K562 (cell line): ENCODE measurements at regions not wholly inside any gene's neighbourhood (a gene's known extent, or its start where the extent isn't known, plus 50 kb on each side); places are given as distances from the start of the nearest gene placed in this dataset.

ENCODE experiments used
- CBFB ChIP-seq: sonication (generic); formaldehyde crosslinking; IDR thresholded peaks from 2 replicates; pipeline ENCODE4 v1.4.0; 2020; ENCODE audit warnings: mild to moderate bottlenecking, missing genetic modification reagents
- POLR2A ChIP-seq: fragments of 450-650 bp; conservative IDR thresholded peaks from 2 replicates; pipeline ENCODE4 v1.6.1; 2016
- SMC3 ChIP-seq: conservative IDR thresholded peaks from 2 replicates; pipeline ENCODE4 v1.6.1; 2011; ENCODE audit warnings: low read depth, low read length, improper control_type of control experiment; ENCODE audit not compliant: insufficient read depth
- ZNF24 ChIP-seq: fragments of 450-650 bp; IDR thresholded peaks from 2 replicates; pipeline ENCODE4 v1.6.1; 2016
- TF ChIP-seq, protein P1 (sequence below): sonication (generic); formaldehyde crosslinking; IDR thresholded peaks from 2 replicates; pipeline ENCODE4 v1.8.1; 2023; ENCODE audit warnings: mild to moderate bottlenecking, missing genetic modification reagents
- TF ChIP-seq, protein P2 (sequence below): fragments of 250-450 bp; sonication (Bioruptor Pico); IDR thresholded peaks from 2 replicates; pipeline ENCODE4 v1.9.0; 2021; ENCODE audit warnings: mild to moderate bottlenecking, inconsistent platforms

DNA sequence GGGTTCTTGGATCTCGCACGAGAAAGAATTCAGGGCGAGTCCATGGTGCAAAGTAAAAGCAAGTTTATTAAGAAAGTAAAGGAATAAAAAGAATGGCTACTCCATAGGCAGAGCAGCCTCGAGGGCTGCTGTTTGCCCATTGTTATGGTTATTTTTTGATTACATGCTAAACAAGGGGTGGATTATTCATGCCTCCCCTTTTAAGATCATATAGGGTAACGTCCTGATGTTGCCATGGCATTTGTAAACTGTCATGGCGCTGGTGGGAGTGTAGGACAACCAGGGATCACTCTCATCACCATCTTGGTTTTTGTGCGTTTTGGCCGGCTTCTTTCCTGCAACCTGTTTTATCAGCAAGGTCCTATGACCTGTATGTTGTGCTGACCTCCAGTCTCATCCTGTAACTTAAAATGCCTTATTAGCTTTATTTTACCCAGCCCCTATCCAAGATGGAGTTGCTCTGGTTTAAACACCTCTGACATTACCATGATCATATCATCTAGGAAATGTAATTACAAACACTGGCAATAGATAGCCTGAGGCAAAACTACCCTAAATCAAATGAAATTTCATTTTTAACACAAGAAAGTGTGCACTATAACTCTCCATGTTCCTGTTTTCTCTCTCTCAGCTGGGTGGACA is 94.3 kb upstream of the ATXN3L start:
- TF ChIP-seq ZNF24 (no peak), CBFB (CRISPR knock-in tag) (no peak), POLR2A (no peak), SMC3 (no peak)
- TF ChIP-seq, protein P1, sequence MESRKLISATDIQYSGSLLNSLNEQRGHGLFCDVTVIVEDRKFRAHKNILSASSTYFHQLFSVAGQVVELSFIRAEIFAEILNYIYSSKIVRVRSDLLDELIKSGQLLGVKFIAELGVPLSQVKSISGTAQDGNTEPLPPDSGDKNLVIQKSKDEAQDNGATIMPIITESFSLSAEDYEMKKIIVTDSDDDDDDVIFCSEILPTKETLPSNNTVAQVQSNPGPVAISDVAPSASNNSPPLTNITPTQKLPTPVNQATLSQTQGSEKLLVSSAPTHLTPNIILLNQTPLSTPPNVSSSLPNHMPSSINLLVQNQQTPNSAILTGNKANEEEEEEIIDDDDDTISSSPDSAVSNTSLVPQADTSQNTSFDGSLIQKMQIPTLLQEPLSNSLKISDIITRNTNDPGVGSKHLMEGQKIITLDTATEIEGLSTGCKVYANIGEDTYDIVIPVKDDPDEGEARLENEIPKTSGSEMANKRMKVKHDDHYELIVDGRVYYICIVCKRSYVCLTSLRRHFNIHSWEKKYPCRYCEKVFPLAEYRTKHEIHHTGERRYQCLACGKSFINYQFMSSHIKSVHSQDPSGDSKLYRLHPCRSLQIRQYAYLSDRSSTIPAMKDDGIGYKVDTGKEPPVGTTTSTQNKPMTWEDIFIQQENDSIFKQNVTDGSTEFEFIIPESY (CRISPR knock-in tag), result no peak
- TF ChIP-seq, protein P2, sequence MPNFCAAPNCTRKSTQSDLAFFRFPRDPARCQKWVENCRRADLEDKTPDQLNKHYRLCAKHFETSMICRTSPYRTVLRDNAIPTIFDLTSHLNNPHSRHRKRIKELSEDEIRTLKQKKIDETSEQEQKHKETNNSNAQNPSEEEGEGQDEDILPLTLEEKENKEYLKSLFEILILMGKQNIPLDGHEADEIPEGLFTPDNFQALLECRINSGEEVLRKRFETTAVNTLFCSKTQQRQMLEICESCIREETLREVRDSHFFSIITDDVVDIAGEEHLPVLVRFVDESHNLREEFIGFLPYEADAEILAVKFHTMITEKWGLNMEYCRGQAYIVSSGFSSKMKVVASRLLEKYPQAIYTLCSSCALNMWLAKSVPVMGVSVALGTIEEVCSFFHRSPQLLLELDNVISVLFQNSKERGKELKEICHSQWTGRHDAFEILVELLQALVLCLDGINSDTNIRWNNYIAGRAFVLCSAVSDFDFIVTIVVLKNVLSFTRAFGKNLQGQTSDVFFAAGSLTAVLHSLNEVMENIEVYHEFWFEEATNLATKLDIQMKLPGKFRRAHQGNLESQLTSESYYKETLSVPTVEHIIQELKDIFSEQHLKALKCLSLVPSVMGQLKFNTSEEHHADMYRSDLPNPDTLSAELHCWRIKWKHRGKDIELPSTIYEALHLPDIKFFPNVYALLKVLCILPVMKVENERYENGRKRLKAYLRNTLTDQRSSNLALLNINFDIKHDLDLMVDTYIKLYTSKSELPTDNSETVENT (CRISPR knock-in tag), result no peak
